Endothelial cell (in vitro differentiated cells): ENCODE measurements at regions not wholly inside any gene's neighbourhood (a gene's known extent, or its start where the extent isn't known, plus 50 kb on each side); places are given as distances from the start of the nearest gene placed in this dataset.
"Not testable (repeated sequence)": the region's sequence is repeated elsewhere in the genome, so short reads cannot be mapped to it uniquely, and the experiment has no call there.

Source experiments
- DNase-seq: peaks from one replicate; pipeline ENCODE4 v3.0.0; 2021; ENCODE audit warnings: low spot score
- H3K27ac Mint-ChIP-seq: one replicate; pipeline ENCODE4 v1.8.0; 2021; ENCODE audit warnings: mixed read lengths, inconsistent platforms; ENCODE audit not compliant: unreplicated experiment
- H3K27me3 Mint-ChIP-seq: one replicate; pipeline ENCODE4 v1.8.0; 2021; ENCODE audit warnings: mild to moderate bottlenecking, moderate library complexity, mixed read lengths, inconsistent platforms; ENCODE audit not compliant: unreplicated experiment
- H3K36me3 Mint-ChIP-seq: one replicate; pipeline ENCODE4 v1.8.0; 2021; ENCODE audit warnings: mild to moderate bottlenecking, low read depth, mixed read lengths, inconsistent platforms; ENCODE audit not compliant: unreplicated experiment
- H3K4me1 Mint-ChIP-seq: one replicate; pipeline ENCODE4 v1.8.0; 2021; ENCODE audit warnings: mild to moderate bottlenecking, mixed read lengths, inconsistent platforms; ENCODE audit not compliant: unreplicated experiment
- H3K4me3 Mint-ChIP-seq: one replicate; pipeline ENCODE4 v1.8.0; 2021; ENCODE audit warnings: mild to moderate bottlenecking, mixed read lengths, inconsistent platforms; ENCODE audit not compliant: unreplicated experiment
- H3K9me3 Mint-ChIP-seq: one replicate; pipeline ENCODE4 v1.8.0; 2021; ENCODE audit warnings: mixed read lengths, inconsistent platforms; ENCODE audit not compliant: unreplicated experiment
- CTCF ChIP-seq: fragments of 200-600 bp; sonication (generic); IDR thresholded peaks from one replicate; pipeline ENCODE4 v1.5.0; 2021; ENCODE audit warnings: antibody characterized with exemption; ENCODE audit not compliant: unreplicated experiment

- Mint-ChIP-seq H3K36me3 (no peaks in the 10 kb centered on the region), H3K27ac (no peak overlapping the region), H3K9me3 (peaks cover 4% of the 10 kb centered on the region), H3K4me1 (no peaks in the 10 kb centered on the region), H3K4me3 (no peak overlapping the region), H3K27me3 (no peaks in the 10 kb centered on the region)
- no peak for TF ChIP-seq CTCF
- DNase-seq, result no peak
These were observed 1596.6 kb upstream of the CELF4 start for GRCh38 chr18:39162013-39162827.

DNA sequence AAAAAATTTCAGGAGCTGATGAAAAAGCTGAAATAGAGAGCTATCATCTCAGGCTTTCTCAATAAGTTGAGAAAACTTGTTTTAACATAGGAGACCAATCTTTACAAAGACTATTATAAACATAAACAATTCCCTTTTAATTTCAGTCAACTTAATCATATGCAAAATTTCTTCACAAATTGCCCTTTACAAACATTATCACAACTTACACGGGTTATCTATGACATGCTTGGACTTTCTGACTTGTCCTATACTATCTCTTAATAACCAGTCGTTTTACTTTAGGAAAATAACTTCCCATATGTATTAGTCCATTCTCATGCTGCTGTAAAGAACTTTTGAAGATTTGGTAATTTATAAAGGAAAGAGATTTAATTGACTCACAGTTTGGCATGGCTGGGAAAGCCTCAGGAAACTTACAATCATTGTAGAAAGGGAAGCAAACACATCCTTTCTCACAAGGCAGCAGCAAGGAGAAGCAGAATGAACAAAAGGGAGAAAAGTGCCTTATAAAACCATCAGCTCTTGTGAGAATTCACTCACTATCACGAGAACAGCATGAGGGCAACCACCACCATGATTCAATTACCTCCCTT, 1583.7 kb upstream of the CELF4 start:
- H3K27ac Mint-ChIP-seq, result no peak overlapping the region
- no peaks in the 10 kb centered on the region for H3K4me1 Mint-ChIP-seq
- peaks cover 10% of the 10 kb centered on the region for H3K9me3 Mint-ChIP-seq
- H3K27me3 Mint-ChIP-seq, result no peaks in the 10 kb centered on the region
- no peak overlapping the region for H3K4me3 Mint-ChIP-seq
- TF ChIP-seq CTCF, result no peak
- no peak for DNase-seq
- H3K36me3 Mint-ChIP-seq, result peaks cover 4% of the 10 kb centered on the region

GRCh38 chr18:39134255-39134654, 1568.7 kb upstream of the CELF4 start:
- Mint-ChIP-seq H3K4me3 (no peak overlapping the region), H3K36me3 (no peaks in the 10 kb centered on the region), H3K27ac (no peak overlapping the region)

GRCh38 chr18:39127538-39127937, 1561.9 kb upstream of the CELF4 start:
- not testable (repeated sequence) for DNase-seq, H3K27ac Mint-ChIP-seq, H3K9me3 Mint-ChIP-seq, H3K36me3 Mint-ChIP-seq, H3K4me3 Mint-ChIP-seq, H3K27me3 Mint-ChIP-seq, H3K4me1 Mint-ChIP-seq

More at GRCh38 chr18:39134255-39134654, 1568.7 kb upstream of the CELF4 start:
- TF ChIP-seq CTCF, result no peak
- Mint-ChIP-seq H3K9me3 (no peaks in the 10 kb centered on the region), H3K27me3 (no peaks in the 10 kb centered on the region), H3K4me1 (no peaks in the 10 kb centered on the region)
- DNase-seq, result no peak

DNA sequence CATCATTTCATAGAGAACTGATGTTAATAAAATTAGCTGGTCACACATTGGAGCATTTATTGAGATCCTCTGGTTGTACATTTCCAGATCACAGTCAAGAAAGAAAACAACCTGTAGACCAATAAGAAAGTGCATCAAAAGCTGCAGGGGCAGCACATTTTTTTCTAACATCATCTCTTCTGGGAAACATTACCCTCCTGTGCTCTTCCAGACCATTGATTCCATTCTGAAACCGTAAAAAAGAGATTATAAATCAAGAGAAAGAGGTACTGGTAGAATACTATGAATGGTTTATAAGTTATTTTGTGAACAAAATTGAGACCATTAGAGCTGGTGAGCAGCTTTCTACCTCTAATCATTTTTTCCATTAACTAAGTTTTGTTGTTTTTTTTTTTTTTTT, 1548.2 kb upstream of the CELF4 start:
- Mint-ChIP-seq H3K9me3 (no peaks in the 10 kb centered on the region), H3K4me1 (peaks cover 3% of the 10 kb centered on the region), H3K27ac (no peak overlapping the region), H3K27me3 (no peaks in the 10 kb centered on the region), H3K4me3 (no peak overlapping the region), H3K36me3 (no peaks in the 10 kb centered on the region)
- TF ChIP-seq CTCF, result no peak
- no peak for DNase-seq
